ENCODE measurements at regions not wholly inside any gene's neighbourhood (a gene's known extent, or its start where the extent isn't known, plus 50 kb on each side); places are given as distances from the start of the nearest gene placed in this dataset.
A peak's percentile ranks its signal among the peaks of the same experiment; 100 is the strongest.

DNA sequence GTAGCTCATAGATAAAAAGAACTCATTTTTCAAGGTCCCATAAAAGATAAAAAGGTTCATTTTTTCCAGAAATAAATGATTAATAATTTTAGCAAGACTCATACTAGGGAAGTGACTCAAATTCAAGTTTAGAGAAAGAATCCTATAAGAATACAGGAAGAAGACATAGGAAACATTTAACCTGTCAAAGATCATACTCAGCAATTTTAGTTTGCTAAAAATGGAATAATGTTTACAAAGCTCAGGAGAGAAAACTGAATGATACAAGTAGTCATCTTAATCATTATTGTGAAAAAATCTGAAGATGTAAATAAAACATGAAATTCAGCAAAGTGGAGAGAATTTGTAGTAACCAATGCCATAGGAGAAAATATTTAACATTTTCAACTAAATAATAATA lies 926.6 kb downstream of the TBC1D32 start:
- Histone ChIP-seq H3K4me1 (ENCODE audit: low read depth) (no peaks in the 10 kb centered on the region), H3K36me3 (no peaks in the 10 kb centered on the region), H3K27ac (no peak overlapping the region), H3K27me3 (no peaks in the 10 kb centered on the region), H3K9me3 (ENCODE audit: low read depth) (no peaks in the 10 kb centered on the region), H3K4me3 (no peak overlapping the region)
- TF ChIP-seq, protein P1, sequence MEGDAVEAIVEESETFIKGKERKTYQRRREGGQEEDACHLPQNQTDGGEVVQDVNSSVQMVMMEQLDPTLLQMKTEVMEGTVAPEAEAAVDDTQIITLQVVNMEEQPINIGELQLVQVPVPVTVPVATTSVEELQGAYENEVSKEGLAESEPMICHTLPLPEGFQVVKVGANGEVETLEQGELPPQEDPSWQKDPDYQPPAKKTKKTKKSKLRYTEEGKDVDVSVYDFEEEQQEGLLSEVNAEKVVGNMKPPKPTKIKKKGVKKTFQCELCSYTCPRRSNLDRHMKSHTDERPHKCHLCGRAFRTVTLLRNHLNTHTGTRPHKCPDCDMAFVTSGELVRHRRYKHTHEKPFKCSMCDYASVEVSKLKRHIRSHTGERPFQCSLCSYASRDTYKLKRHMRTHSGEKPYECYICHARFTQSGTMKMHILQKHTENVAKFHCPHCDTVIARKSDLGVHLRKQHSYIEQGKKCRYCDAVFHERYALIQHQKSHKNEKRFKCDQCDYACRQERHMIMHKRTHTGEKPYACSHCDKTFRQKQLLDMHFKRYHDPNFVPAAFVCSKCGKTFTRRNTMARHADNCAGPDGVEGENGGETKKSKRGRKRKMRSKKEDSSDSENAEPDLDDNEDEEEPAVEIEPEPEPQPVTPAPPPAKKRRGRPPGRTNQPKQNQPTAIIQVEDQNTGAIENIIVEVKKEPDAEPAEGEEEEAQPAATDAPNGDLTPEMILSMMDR (IDR thresholded peaks at IDR 0.05; ENCODE audit: low read depth, low read length): no peak
- no peak for DNase-seq (ENCODE audit: low read depth in 1 of 2, low spot score in 1 of 2)

GRCh38 chr6:120405947-120406346 lies 928.3 kb downstream of the TBC1D32 start:
- no peaks in the 10 kb centered on the region for H3K27me3 ChIP-seq
- TF ChIP-seq, protein P1 (IDR thresholded peaks at IDR 0.05; ENCODE audit: low read depth, low read length): no peak
- H3K4me1 ChIP-seq (ENCODE audit: low read depth): no peaks in the 10 kb centered on the region
- DNase-seq (ENCODE audit: low read depth in 1 of 2, low spot score in 1 of 2): peak in 1 of 2 donors; percentile 5
- no peak overlapping the region for H3K27ac ChIP-seq
- H3K4me3 ChIP-seq: no peak overlapping the region
- no peaks in the 10 kb centered on the region for H3K36me3 ChIP-seq
- no peaks in the 10 kb centered on the region for H3K9me3 ChIP-seq (ENCODE audit: low read depth)

- Histone ChIP-seq H3K9me3 (ENCODE audit: low read depth) (no peaks in the 10 kb centered on the region), H3K27me3 (no peaks in the 10 kb centered on the region), H3K4me3 (no peak overlapping the region), H3K27ac (no peak overlapping the region), H3K4me1 (ENCODE audit: low read depth) (no peaks in the 10 kb centered on the region), H3K36me3 (no peaks in the 10 kb centered on the region)
- TF ChIP-seq, protein P1 (IDR thresholded peaks at IDR 0.05; ENCODE audit: low read depth, low read length): no peak
- no peak for DNase-seq (ENCODE audit: low read depth in 1 of 2, low spot score in 1 of 2)
Measured at GRCh38 chr6:120395784-120396183, 938.5 kb downstream of the TBC1D32 start.

DNA sequence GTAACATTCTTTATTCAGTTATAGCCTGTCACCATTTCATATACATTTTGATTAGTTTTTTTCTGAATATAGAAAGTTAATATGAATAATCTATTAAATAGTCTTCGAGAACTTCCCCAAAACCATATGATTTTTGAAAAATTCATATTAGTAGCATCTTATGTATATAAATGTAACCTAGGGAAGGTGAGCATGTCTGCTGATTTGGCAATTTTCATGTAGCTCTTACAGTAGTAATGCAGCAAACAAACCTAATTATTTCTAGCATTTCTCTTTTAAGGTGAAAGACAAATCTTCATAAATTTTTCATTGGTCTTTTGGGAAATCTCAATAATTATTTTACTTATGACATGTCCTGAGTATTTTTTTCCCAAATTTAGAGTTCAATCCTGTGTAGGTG lies 939.0 kb downstream of the TBC1D32 start:
- no peak for DNase-seq (ENCODE audit: low read depth in 1 of 2, low spot score in 1 of 2)
- Histone ChIP-seq H3K9me3 (ENCODE audit: low read depth) (no peaks in the 10 kb centered on the region), H3K27ac (no peak overlapping the region), H3K4me1 (ENCODE audit: low read depth) (no peaks in the 10 kb centered on the region), H3K27me3 (no peaks in the 10 kb centered on the region), H3K4me3 (no peak overlapping the region), H3K36me3 (no peaks in the 10 kb centered on the region)
- TF ChIP-seq, protein P1 (IDR thresholded peaks at IDR 0.05; ENCODE audit: low read depth, low read length): no peak

DNA sequence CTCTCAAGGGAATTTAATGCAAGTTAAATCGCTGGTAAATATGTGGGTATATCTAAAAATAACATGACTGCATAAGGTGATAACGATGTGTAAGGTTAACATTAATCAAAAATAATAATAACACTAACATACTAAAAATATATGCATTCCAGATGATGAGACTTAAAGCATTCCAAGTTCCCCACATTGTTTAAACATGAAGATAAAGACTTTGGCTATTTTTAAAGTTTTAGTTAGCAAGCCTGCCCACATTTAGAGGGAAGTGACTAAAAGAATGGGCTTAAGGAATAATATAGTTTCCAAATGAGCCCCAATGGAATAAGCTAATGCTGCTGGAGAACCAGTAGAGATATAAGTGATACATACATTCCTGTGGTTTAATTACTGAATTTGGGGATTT lies 941.3 kb downstream of the TBC1D32 start:
- H3K9me3 ChIP-seq (ENCODE audit: low read depth): no peaks in the 10 kb centered on the region
- no peaks in the 10 kb centered on the region for H3K36me3 ChIP-seq
- H3K4me3 ChIP-seq: no peak overlapping the region
- H3K4me1 ChIP-seq (ENCODE audit: low read depth): no peaks in the 10 kb centered on the region
- no peak overlapping the region for H3K27ac ChIP-seq
- TF ChIP-seq, protein P1 (IDR thresholded peaks at IDR 0.05; ENCODE audit: low read depth, low read length): no peak
- no peak for DNase-seq (ENCODE audit: low read depth in 1 of 2, low spot score in 1 of 2)
- no peaks in the 10 kb centered on the region for H3K27me3 ChIP-seq

DNA sequence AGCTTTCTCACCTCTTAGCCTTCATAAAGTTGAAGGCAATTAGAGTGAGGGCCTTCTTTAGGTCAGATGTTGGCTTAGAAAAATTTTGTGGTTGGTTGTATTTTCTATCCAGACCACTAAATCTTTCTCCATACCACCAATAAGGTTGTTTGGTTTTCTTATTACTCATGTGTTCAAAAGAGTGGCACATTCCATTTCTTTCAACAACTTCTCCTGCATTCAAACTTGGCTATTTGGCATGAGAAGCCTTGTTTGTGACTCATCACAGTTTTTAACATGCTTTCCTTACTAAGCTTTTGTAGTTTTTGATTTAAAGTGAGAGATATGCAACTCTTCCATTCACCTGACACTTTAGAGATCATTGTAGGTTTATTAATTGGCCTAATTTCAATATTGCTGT lies 949.6 kb downstream of the TBC1D32 start:
- Histone ChIP-seq H3K9me3 (ENCODE audit: low read depth) (no peaks in the 10 kb centered on the region), H3K27me3 (no peaks in the 10 kb centered on the region), H3K4me3 (no peak overlapping the region), H3K27ac (no peak overlapping the region), H3K36me3 (no peaks in the 10 kb centered on the region), H3K4me1 (ENCODE audit: low read depth) (no peaks in the 10 kb centered on the region)
- TF ChIP-seq, protein P1 (IDR thresholded peaks at IDR 0.05; ENCODE audit: low read depth, low read length): no peak
- peak in 1 of 2 donors; percentile 7 for DNase-seq (ENCODE audit: low read depth in 1 of 2, low spot score in 1 of 2)

Data from cardiac muscle cell (in vitro differentiated cells and primary cell).